ENCODE measurements at regions not wholly inside any gene's neighbourhood (a gene's known extent, or its start where the extent isn't known, plus 50 kb on each side); places are given as distances from the start of the nearest gene placed in this dataset.

- Histone ChIP-seq H3K9ac (ENCODE audit: low read depth, low read length) (no peak overlapping the region; the same call in 1 of the 2 replicates), H3K36me3 (ENCODE audit: insufficient read depth, low read length) (no peaks in the 10 kb centered on the region), H3K4me1 (ENCODE audit: insufficient read depth, low read length) (no peaks in the 10 kb centered on the region), H3K9me3 (ENCODE audit: control insufficient read depth, insufficient read depth, low read length) (no peaks in the 10 kb centered on the region)
These were observed 169.5 kb downstream of the TTC8 start for GRCh38 chr14:88993946-88994345.

DNA sequence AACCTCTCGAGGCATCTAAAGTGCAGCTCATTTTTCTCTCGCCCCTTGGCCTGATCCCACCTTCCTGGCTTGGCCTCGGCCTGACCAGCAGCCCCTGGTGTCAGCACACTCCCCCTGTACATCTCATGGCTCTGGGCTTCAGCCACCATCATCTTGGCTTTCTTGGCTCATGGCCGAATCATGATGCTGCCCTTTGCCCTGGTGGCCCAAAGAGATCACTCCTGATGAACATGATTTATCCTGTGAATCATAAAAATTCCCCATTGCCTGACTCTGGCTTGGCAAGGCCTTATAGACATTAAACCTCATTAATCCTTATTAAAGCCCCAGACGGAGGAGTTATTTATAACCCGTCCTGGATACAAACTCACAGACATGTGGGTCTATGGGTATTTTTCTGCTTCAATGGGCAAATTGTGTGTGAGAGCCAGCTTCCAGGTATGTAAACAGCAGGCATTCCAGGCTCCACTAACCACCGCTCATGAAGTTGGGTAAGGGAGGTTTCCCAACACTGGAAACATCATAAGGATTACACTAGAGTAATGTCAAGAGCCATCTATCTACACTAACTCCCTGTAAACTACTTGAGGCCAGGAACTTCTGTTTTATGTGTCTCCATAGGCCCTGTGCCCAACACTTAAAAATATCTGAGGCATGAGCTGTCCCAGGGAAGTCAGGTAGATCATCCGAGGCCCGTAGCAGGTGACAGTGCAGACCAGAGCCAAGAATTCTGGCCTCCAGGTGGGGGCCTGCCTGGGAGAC is 171.2 kb downstream of the TTC8 start:
- Histone ChIP-seq H3K4me1 (ENCODE audit: insufficient read depth, low read length) (peaks cover 3% of the 10 kb centered on the region; the same call in 1 of the 2 replicates), H3K36me3 (ENCODE audit: insufficient read depth, low read length) (no peaks in the 10 kb centered on the region), H3K9ac (ENCODE audit: low read depth, low read length) (no peak overlapping the region), H3K9me3 (ENCODE audit: control insufficient read depth, insufficient read depth, low read length) (no peaks in the 10 kb centered on the region)

DNA sequence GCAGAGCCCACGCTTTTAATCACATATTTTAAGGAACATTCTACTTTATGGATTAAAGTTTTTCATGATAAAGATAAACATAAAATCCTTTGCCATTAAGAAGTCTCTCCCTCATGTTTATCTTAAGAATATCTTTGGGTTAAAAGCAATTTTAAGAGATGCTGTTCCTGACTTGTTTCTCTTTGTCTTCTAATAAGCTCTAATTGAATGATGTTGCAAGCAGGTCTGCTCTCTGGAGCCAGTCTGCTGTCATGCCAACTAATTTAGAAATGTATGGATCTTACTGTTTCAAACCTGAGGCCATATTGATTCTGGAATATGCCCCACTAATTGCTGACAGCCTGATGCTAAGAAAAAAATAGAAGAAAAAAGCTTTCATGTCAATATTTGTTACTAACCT is 173.6 kb downstream of the TTC8 start:
- no peak overlapping the region for H3K9ac ChIP-seq (ENCODE audit: low read depth, low read length)
- H3K9me3 ChIP-seq (ENCODE audit: control insufficient read depth, insufficient read depth, low read length): no peaks in the 10 kb centered on the region
- no peaks in the 10 kb centered on the region for H3K36me3 ChIP-seq (ENCODE audit: insufficient read depth, low read length)
- H3K4me1 ChIP-seq (ENCODE audit: insufficient read depth, low read length): peaks cover 5% of the 10 kb centered on the region; the same call in 1 of the 2 replicates

GRCh38 chr14:88999137-88999536 is 174.7 kb downstream of the TTC8 start:
- H3K4me1 ChIP-seq (ENCODE audit: insufficient read depth, low read length): peaks cover 5% of the 10 kb centered on the region; the same call in 1 of the 2 replicates
- H3K36me3 ChIP-seq (ENCODE audit: insufficient read depth, low read length): no peaks in the 10 kb centered on the region
- no peaks in the 10 kb centered on the region for H3K9me3 ChIP-seq (ENCODE audit: control insufficient read depth, insufficient read depth, low read length)
- H3K9ac ChIP-seq (ENCODE audit: low read depth, low read length): no peak overlapping the region

- H3K9me3 ChIP-seq (ENCODE audit: control insufficient read depth, insufficient read depth, low read length): no peaks in the 10 kb centered on the region; the same call in 1 of the 2 replicates
- peaks cover 5% of the 10 kb centered on the region; the same call in 1 of the 2 replicates for H3K4me1 ChIP-seq (ENCODE audit: insufficient read depth, low read length)
- no peak overlapping the region for H3K9ac ChIP-seq (ENCODE audit: low read depth, low read length)
- H3K36me3 ChIP-seq (ENCODE audit: insufficient read depth, low read length): no peaks in the 10 kb centered on the region
These were observed 175.8 kb downstream of the TTC8 start for GRCh38 chr14:89000007-89000942.

DNA sequence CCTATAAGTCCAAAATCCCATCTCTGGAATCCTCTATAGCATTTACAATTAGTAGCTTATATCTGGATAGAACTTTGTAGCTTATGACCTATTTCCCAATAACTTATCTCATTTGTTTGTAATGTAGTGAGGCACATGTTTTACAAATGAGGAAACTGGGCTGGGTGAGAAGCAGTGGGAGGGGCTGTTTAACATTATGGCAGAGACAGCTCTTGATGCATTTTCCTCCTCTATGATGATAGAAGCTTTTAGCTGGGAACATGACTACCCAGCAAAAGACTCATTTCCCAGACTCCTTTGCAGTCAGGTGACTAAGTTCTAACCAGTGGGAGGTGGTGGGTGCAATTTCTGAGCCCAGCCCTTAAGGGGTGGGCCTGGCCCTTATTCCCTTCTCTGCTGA is 179.7 kb downstream of the TTC8 start:
- no peak overlapping the region for H3K9ac ChIP-seq (ENCODE audit: low read depth, low read length)
- H3K36me3 ChIP-seq (ENCODE audit: insufficient read depth, low read length): no peaks in the 10 kb centered on the region
- peaks cover 5% of the 10 kb centered on the region; the same call in 1 of the 2 replicates for H3K4me1 ChIP-seq (ENCODE audit: insufficient read depth, low read length)
- H3K9me3 ChIP-seq (ENCODE audit: control insufficient read depth, insufficient read depth, low read length): no peaks in the 10 kb centered on the region; the same call in 1 of the 2 replicates

DNA sequence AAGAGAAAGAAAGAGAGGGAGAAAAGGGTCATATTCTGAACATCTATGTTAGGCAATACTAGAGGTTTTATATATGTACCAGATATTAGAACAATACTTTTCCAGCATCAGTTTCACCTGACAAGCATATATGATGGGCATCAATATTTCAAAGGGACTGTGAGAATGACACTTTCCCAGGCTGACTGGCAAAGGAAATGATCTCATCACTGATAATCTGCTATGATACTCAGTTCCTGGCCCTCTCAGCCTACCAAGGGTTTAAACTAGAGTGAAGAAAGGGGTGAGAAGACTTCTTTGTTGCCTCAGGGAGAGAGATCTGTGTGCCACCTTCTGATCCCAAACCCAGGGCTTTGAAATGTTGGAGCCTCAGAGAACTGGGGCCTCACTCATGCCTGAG is 183.5 kb downstream of the TTC8 start:
- Histone ChIP-seq H3K9me3 (ENCODE audit: control insufficient read depth, insufficient read depth, low read length) (no peaks in the 10 kb centered on the region; the same call in 1 of the 2 replicates), H3K4me1 (ENCODE audit: insufficient read depth, low read length) (no peaks in the 10 kb centered on the region), H3K9ac (ENCODE audit: low read depth, low read length) (no peak overlapping the region), H3K36me3 (ENCODE audit: insufficient read depth, low read length) (no peaks in the 10 kb centered on the region)

DNA sequence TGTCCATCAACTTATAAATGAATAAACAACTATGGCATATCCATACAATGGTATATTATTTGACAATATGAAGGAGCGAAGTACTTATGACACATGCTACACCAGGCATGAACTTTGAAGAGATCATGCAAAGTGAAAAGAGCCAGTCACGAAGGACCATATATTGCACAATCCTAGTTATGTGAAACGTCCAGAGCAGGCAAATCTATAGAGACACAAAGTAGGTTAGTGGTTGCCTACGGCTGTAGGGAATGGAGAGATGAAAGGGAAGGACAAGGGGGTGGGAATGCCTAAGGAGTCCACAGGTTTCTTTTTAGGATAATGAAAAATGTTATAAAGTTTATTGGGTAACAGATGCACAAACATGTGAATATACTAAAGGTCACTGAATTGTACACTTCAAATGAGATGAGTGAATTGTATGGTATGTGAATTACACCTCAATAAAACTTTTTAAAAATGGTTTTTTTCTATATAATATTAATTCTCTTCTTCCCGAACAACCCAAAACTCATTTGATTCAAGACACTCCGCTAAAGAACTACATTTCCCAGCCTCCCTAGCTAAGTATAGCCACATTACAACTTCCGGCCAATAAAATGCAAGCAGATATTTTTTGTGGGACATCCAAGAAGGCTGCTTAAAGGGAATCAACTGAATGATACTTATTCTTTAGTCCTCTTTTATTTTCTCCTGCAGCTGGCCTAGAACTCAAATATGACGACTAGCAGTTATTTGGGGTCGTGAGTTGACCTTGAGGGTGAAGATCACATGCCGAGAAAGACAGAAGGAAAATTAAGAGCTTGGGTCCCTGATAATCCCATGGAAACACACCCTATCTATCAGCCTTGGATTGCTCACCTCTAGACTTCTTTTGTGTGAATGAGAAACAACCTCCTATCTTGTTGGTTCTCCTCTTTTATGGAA is 187.2 kb downstream of the TTC8 start:
- Histone ChIP-seq H3K9me3 (ENCODE audit: control insufficient read depth, insufficient read depth, low read length) (no peaks in the 10 kb centered on the region), H3K9ac (ENCODE audit: low read depth, low read length) (no peak overlapping the region), H3K36me3 (ENCODE audit: insufficient read depth, low read length) (no peaks in the 10 kb centered on the region), H3K4me1 (ENCODE audit: insufficient read depth, low read length) (no peaks in the 10 kb centered on the region)

DNA sequence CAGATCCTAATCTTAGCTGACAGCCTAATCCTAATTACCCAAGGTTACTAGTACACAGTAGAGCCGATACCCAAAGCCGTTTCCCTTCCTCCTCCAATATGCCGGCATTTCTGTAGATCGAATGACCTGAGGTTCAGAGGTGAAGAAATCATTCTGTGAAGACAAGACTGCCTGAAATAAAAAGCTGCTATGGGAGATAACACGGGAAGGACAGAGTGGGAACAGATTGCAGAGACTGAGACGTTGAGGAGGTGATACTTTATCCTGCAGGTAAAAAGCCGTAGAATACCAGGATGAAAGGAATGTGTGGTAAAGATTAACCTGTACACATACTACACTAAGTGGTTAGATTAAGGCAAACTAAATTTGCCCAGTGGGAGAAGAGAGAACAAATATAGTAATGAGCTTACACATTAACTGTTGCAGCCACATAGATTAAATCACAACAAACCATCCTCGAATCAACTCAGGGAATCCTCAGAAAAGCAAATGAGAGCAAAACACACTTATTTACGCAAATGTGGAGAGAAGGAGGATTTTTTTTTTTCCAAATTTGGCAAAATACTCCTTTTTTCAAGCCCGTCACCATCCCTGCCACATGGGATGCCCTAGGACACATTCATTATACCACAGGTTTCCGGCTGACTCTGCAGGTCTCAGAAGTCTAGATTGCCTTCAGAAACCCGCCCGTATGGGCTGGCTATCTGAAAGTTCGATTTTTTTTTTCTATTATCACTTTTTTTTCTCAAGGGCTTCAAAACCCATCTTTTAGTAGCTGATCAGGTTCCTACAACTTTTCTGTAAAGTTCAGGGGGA is 188.0 kb downstream of the TTC8 start:
- Histone ChIP-seq H3K36me3 (ENCODE audit: insufficient read depth, low read length) (no peaks in the 10 kb centered on the region), H3K9me3 (ENCODE audit: control insufficient read depth, insufficient read depth, low read length) (no peaks in the 10 kb centered on the region), H3K9ac (ENCODE audit: low read depth, low read length) (no peak overlapping the region), H3K4me1 (ENCODE audit: insufficient read depth, low read length) (no peaks in the 10 kb centered on the region)

- Histone ChIP-seq H3K9me3 (ENCODE audit: control insufficient read depth, insufficient read depth, low read length) (no peaks in the 10 kb centered on the region), H3K9ac (ENCODE audit: low read depth, low read length) (no peak overlapping the region), H3K4me1 (ENCODE audit: insufficient read depth, low read length) (no peaks in the 10 kb centered on the region), H3K36me3 (ENCODE audit: insufficient read depth, low read length) (no peaks in the 10 kb centered on the region)
These were observed 188.7 kb downstream of the TTC8 start for GRCh38 chr14:89013098-89013504.

GRCh38 chr14:89013698-89014568 is 189.5 kb downstream of the TTC8 start:
- Histone ChIP-seq H3K4me1 (ENCODE audit: insufficient read depth, low read length) (no peaks in the 10 kb centered on the region), H3K9ac (ENCODE audit: low read depth, low read length) (no peak overlapping the region), H3K9me3 (ENCODE audit: control insufficient read depth, insufficient read depth, low read length) (no peaks in the 10 kb centered on the region), H3K36me3 (ENCODE audit: insufficient read depth, low read length) (no peaks in the 10 kb centered on the region)

GRCh38 chr14:89014569-89014850 is 190.1 kb downstream of the TTC8 start:
- Histone ChIP-seq H3K9ac (ENCODE audit: low read depth, low read length) (no peak overlapping the region), H3K9me3 (ENCODE audit: control insufficient read depth, insufficient read depth, low read length) (no peaks in the 10 kb centered on the region), H3K36me3 (ENCODE audit: insufficient read depth, low read length) (no peaks in the 10 kb centered on the region), H3K4me1 (ENCODE audit: insufficient read depth, low read length) (no peaks in the 10 kb centered on the region)

- no peak overlapping the region for H3K9ac ChIP-seq (ENCODE audit: low read depth, low read length)
- no peaks in the 10 kb centered on the region for H3K4me1 ChIP-seq (ENCODE audit: insufficient read depth, low read length)
- H3K9me3 ChIP-seq (ENCODE audit: control insufficient read depth, insufficient read depth, low read length): no peaks in the 10 kb centered on the region
- H3K36me3 ChIP-seq (ENCODE audit: insufficient read depth, low read length): no peaks in the 10 kb centered on the region
These were observed 190.6 kb downstream of the TTC8 start for GRCh38 chr14:89015016-89015415.

Measured in ES-I3 (cell line).